ENCODE measurements at regions not wholly inside any gene's neighbourhood (a gene's known extent, or its start where the extent isn't known, plus 50 kb on each side); places are given as distances from the start of the nearest gene placed in this dataset.

DNA sequence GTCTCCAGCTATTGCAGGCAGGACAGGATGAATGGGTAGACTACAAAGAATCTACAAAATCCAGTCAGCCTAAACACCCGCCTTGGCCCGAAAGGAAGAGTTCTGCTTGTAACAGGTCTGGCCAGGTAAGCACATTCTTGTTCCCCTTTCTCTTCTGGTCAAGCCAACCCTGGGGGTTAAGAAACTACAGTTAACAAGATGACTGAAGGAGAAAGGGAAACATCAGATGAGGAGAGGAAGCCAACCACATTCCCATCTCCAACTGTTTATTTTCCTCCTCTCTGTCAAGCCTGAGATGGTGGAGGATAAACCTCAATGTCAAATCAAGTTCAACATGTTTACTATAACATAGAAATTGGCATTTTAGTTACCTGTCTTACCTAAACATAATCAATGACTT lies 198.9 kb downstream of the IPMK start:
- TF ChIP-seq, protein P1, sequence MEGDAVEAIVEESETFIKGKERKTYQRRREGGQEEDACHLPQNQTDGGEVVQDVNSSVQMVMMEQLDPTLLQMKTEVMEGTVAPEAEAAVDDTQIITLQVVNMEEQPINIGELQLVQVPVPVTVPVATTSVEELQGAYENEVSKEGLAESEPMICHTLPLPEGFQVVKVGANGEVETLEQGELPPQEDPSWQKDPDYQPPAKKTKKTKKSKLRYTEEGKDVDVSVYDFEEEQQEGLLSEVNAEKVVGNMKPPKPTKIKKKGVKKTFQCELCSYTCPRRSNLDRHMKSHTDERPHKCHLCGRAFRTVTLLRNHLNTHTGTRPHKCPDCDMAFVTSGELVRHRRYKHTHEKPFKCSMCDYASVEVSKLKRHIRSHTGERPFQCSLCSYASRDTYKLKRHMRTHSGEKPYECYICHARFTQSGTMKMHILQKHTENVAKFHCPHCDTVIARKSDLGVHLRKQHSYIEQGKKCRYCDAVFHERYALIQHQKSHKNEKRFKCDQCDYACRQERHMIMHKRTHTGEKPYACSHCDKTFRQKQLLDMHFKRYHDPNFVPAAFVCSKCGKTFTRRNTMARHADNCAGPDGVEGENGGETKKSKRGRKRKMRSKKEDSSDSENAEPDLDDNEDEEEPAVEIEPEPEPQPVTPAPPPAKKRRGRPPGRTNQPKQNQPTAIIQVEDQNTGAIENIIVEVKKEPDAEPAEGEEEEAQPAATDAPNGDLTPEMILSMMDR (IDR thresholded peaks at IDR 0.05): no peak
- TF ChIP-seq POLR2A (IDR thresholded peaks at IDR 0.05) (no peak), EP300 (IDR thresholded peaks at IDR 0.05) (no peak)

Measured in tibial nerve (tissue), 4 donors.